ENCODE measurements at regions not wholly inside any gene's neighbourhood (a gene's known extent, or its start where the extent isn't known, plus 50 kb on each side); places are given as distances from the start of the nearest gene placed in this dataset.

DNA sequence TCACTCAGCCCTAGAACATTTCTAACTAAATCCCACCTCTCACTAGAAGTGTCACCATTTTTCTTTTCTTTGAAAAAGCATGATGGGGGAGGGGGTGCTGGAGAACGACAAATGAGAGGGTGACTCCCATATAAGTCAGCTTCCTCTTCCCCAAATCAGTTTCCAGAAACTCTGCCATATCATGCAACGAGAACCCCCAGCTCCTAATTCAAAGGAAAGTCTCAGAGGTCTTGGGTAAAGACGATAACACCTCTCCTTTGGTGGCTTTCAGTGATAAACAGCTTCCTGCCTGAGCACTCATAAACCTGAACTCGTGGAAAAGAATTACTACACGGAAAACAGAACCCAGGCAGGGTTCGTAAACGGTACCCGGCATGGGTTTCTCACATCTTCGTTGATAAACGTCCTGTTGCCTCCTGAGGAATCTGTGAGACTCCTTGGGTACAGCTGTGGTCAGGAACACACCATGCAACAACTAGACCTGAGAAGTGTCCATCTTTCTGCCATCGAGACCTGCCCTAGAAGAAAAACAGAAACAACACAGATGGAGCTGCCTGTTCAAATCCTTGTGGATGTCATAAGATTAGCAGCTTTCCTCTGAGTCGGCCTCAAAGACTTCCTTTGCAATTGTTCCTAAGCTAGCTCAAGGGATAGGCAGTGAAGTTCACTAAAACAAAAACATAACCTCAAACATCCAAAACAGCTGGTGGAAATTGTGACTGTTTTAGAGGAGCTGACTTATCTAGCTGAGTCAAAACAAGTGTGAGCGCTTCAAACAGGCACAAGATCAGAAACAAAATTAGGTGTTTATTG lies 185.8 kb upstream of the PRDM1 start:
- TF ChIP-seq, protein P1, sequence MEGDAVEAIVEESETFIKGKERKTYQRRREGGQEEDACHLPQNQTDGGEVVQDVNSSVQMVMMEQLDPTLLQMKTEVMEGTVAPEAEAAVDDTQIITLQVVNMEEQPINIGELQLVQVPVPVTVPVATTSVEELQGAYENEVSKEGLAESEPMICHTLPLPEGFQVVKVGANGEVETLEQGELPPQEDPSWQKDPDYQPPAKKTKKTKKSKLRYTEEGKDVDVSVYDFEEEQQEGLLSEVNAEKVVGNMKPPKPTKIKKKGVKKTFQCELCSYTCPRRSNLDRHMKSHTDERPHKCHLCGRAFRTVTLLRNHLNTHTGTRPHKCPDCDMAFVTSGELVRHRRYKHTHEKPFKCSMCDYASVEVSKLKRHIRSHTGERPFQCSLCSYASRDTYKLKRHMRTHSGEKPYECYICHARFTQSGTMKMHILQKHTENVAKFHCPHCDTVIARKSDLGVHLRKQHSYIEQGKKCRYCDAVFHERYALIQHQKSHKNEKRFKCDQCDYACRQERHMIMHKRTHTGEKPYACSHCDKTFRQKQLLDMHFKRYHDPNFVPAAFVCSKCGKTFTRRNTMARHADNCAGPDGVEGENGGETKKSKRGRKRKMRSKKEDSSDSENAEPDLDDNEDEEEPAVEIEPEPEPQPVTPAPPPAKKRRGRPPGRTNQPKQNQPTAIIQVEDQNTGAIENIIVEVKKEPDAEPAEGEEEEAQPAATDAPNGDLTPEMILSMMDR (IDR thresholded peaks at IDR 0.05), result no peak
- TF ChIP-seq POLR2A (IDR thresholded peaks at IDR 0.05), result no peak
- no peak for DNase-seq
- no peaks in the 10 kb centered on the region for H3K9me3 ChIP-seq
- H3K36me3 ChIP-seq, result no peaks in the 10 kb centered on the region
- H3K27me3 ChIP-seq, result no peaks in the 10 kb centered on the region
- H3K4me3 ChIP-seq, result no peak overlapping the region
- no peak overlapping the region for H3K27ac ChIP-seq
- no peaks in the 10 kb centered on the region for H3K4me1 ChIP-seq
- intact Hi-C loops (cut with DNase I; ENCODE audit: low total_unique reads), result no loop called here

DNA sequence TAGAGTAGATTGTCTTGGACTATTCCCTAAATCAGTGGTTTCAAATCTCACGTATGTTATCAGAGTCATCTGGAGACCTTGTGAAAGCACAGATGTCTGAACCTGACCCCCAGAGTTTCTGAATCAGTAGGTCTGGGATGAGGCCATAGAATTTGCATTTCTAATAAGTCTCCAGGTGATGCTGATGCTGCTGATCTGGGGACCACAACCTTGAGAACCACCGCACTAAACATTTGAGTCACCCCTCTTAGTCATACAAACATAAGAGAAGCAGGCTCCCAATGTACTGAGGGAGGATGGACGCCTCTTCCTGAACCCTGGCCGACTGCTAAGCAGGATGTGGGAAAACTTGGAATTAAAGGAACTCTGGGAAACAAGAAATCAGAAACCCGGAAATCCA lies 187.8 kb upstream of the PRDM1 start:
- Histone ChIP-seq H3K36me3 (no peaks in the 10 kb centered on the region), H3K27ac (no peak overlapping the region), H3K9me3 (no peaks in the 10 kb centered on the region), H3K27me3 (no peaks in the 10 kb centered on the region), H3K4me1 (no peaks in the 10 kb centered on the region), H3K4me3 (no peak overlapping the region)
- intact Hi-C loops (cut with DNase I; ENCODE audit: low total_unique reads), result no loop called here
- no peak for DNase-seq
- TF ChIP-seq, protein P1 (IDR thresholded peaks at IDR 0.05), result no peak
- no peak for TF ChIP-seq POLR2A (IDR thresholded peaks at IDR 0.05)

DNA sequence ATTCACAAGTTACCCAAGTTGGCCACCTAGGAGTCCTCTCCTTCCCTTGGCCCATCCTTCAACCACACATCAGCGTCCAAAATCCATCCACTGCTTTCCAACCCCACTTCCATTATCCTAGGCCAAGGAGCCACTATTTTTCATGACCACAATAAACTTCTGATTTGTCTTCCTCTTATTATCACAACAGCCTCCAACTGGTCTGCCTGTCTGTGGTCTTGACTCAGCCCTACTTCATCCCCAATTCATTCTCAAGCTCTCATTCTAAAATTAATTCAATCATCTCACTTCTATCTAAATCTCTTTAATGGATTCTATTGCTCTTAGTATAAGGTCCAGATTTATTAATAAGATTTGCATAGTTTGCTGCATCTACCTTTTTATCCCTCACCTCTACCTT lies 189.0 kb upstream of the PRDM1 start:
- no peaks in the 10 kb centered on the region for H3K36me3 ChIP-seq
- no peaks in the 10 kb centered on the region for H3K27me3 ChIP-seq
- no peak for TF ChIP-seq POLR2A (IDR thresholded peaks at IDR 0.05)
- TF ChIP-seq, protein P1 (IDR thresholded peaks at IDR 0.05), result no peak
- no peak overlapping the region for H3K4me3 ChIP-seq
- H3K4me1 ChIP-seq, result no peaks in the 10 kb centered on the region
- no peak overlapping the region for H3K27ac ChIP-seq
- intact Hi-C loops (cut with DNase I; ENCODE audit: low total_unique reads), result no loop called here
- no peaks in the 10 kb centered on the region for H3K9me3 ChIP-seq
- DNase-seq, result no peak

DNA sequence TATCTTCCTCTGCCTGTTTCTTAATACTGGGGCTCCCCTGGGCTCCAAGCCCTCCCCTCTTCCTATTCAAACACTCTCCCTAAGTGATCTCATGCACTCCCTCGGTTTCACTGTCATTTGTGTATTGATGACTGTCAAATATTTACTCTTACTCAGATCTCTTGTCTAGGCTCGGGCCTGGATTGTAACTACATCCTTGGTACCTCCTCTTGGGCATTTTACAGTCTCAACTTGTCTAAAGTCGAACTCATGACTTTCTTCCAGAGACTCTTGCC lies 189.4 kb upstream of the PRDM1 start:
- Histone ChIP-seq H3K27ac (no peak overlapping the region), H3K9me3 (no peaks in the 10 kb centered on the region), H3K4me3 (no peak overlapping the region), H3K4me1 (no peaks in the 10 kb centered on the region), H3K27me3 (no peaks in the 10 kb centered on the region), H3K36me3 (no peaks in the 10 kb centered on the region)
- DNase-seq, result no peak
- intact Hi-C loops (cut with DNase I; ENCODE audit: low total_unique reads), result no loop called here
- TF ChIP-seq, protein P1 (IDR thresholded peaks at IDR 0.05), result no peak
- no peak for TF ChIP-seq POLR2A (IDR thresholded peaks at IDR 0.05)

DNA sequence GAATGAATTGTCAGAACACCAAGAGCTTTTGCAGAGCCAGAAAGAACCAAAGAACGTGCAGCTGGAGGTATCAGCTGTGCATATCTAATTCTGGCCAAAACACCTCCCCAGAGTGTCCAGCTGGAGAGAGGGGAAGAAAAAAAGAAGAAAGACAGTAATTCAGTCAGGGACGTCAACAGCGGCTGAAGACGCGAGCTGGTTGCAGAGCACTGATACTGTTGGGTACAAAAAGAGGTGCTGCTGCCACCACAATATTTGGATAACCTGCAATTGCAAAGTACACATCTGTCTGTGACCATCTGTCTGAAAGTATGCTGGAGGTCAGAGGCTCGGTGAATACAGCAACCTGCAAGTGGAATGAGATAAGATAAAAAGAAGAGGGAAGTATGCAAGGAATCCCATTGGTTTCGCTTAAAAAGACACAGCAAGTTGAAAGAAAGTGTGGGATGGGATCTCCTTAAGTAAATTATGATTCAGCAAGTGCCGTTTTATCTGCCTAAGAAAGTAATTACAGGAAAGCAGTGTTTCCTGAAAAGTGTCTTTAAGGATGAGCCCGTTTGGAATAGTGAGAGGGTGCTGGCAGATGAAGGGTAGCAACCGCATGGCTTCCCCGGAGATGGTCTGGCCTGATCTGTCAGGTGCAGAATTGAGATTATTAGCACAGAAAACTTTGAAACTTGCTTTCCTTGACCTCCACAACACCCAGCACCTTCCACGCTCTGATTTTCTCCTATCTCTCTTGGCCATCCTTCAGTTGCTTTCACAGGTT lies 189.9 kb upstream of the PRDM1 start:
- H3K4me3 ChIP-seq, result no peak overlapping the region
- no peaks in the 10 kb centered on the region for H3K36me3 ChIP-seq
- intact Hi-C loops (cut with DNase I; ENCODE audit: low total_unique reads), result no loop called here
- no peaks in the 10 kb centered on the region for H3K4me1 ChIP-seq
- DNase-seq, result no peak
- H3K27ac ChIP-seq, result no peak overlapping the region
- no peaks in the 10 kb centered on the region for H3K9me3 ChIP-seq
- TF ChIP-seq, protein P1 (IDR thresholded peaks at IDR 0.05), result no peak
- no peak for TF ChIP-seq POLR2A (IDR thresholded peaks at IDR 0.05)
- H3K27me3 ChIP-seq, result no peaks in the 10 kb centered on the region
